HG03175 (cell line): ENCODE measurements at regions not wholly inside any gene's neighbourhood (a gene's known extent, or its start where the extent isn't known, plus 50 kb on each side); places are given as distances from the start of the nearest gene placed in this dataset.

Experiments used
- ATAC-seq: cut with Tn5 transposase; IDR thresholded peaks from one replicate; pipeline ENCODE4 v1.9.1; 2021; ENCODE audit warnings: mild to moderate bottlenecking, moderate library complexity; ENCODE audit not compliant: unreplicated experiment

DNA sequence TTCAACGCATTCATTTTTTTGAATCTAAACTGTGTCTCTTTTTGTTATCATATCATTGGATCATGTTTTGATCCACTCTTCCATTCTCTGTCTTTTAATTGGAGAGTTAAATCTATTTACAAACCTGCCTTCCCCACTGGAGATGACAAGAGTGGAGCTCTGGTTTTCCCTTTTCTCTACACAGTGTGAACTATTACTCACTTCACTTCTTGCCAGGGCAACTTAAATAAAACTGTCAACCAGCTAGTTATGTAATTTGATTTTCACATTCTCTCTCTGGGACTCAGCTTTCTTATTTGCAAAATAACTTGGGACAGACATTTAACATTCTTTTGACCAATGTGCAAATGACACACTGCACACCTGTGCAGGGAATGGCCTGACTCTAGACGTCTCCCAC lies 230.8 kb upstream of the CST7 start:
- no peak for ATAC-seq

DNA sequence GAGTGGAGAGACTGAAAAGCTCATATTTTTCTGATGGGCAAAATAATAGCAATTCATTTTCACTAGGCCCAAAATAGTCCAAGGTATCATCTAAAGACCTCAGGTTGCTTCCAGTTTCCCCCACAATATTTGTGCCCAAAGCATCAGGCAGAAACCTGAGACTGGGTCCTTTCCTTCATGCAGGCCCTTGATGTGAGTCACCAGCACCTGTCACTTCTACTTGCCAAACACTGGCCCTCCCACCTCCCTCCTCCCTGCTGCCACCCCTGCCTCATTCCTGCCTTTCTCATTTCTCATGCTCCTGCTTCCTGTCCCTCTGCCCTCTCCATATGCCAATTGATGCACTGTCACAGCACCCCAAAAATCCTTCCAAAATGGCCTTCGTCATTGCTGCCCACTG lies 230.4 kb upstream of the CST7 start:
- no peak for ATAC-seq

DNA sequence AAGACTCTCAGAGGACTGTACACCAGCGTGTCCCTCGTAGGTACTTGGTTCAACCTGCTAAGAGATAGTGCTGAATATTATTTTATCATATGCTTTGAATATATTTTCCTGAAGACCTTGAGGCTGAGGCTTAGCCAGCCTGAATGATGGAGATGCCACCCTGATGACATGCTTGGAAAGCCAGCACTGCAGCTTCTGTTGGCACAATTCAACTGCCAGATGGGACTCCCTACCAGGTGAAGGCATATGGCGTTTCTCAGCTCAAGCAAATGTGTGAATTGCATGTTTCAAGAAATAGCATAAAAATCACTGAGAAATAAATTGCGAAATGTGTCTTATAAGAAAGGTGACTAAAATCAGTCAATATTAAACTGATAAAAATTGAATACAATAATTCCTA lies 228.1 kb upstream of the CST7 start:
- ATAC-seq = no peak

DNA sequence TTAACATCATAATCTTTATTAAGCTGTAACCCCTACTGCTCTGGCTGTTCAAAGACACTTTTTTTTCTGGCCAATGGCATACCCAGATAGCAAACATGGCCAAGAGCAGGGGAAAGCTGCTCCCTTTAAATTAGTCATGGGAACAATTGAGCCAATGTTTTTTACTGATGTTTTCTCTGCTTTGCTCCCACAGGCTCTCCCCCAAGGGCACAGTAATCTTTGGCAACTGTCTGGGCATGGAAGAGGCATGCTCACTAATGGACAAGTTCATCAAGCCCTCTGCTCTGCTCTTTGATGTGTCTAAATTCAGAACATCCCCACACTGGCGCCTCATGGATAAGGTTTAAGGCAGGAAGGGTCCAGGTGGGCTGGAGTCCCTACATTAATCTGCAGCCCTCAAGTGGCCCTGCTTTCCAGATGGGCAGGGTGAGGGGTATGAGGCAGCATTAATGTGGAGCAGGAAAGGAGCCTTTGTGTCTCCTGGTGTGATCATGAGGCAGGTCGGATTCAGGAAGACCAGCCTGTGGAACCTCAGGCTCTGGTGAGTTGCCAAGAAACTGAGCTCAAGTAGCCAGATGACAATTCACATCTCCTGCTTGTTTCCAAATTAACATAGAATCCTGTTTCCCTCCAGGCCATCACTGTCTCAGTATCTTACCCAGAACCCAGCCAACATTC lies 227.0 kb upstream of the CST7 start:
- no peak for ATAC-seq

DNA sequence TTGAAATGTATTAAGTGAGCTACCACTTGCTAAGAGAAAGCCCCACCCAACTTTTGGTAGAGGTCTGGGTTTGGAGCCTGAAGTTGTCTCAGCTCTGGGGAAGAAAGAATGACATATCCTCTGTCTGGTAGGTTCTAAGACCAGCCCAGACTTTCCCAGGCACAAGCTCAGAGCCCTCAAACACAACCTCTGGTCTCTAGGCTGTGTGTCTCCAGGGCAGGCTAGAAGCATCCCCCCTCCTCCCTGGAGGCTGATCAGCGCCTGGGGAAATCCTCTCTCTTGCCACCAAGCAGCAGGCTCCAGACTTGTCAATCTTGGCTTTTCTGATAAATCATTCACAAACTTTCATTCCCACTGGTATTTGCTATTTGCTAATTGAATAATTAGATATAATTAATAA lies 226.5 kb upstream of the CST7 start:
- ATAC-seq = no peak

DNA sequence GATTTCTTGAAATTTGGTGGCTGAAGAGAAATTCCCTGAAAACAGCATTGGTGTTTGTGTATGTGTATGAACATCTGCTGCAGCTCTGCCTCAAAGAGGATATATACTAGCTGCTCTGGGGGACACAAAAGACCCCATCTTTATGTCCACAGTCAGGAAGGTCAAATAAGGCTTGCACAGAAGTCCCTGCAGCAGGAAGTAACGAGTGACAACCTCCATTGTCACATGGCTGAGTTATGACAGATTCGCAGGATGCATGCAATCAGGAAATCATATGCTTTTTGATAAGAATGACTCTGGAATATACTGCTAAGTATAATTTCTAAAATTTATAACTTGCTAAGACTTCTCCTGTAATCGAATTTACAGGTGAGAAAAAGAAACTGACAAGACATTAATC lies 225.9 kb upstream of the CST7 start:
- no peak for ATAC-seq

DNA sequence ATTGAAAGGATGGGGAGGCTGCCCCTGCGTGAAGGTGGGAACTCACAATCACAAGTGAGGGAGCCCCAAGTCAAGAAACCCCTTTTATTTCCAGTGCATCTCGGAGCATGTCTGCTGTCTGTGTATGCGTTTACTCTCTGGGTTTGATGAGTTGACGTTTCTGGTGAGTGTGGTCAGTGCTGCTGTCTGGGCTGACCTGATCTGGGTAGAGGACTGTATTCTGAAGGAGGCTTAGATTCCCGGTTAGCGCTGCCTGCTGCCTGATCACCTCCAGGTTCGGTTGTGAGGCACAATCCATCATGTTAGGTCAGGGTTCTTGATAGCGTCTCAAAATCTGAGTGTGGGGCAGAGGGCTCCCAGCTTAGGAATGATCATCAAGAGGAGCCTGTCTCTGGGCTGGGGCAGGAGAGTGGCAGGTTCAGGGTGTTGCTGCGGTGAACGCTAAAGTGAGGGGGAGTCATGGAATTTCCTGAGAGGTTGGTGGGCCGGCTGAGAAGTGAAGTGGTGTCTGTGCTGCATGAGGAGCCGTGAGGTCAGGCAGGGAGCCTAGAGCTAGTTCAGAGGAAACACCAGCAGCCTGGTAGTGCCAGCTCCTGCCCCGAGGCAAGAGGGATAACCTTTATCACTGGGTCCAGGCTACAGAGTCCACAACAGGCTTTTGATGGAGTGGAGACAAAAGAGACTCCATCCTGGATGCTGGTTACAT lies 225.3 kb upstream of the CST7 start:
- no peak for ATAC-seq

DNA sequence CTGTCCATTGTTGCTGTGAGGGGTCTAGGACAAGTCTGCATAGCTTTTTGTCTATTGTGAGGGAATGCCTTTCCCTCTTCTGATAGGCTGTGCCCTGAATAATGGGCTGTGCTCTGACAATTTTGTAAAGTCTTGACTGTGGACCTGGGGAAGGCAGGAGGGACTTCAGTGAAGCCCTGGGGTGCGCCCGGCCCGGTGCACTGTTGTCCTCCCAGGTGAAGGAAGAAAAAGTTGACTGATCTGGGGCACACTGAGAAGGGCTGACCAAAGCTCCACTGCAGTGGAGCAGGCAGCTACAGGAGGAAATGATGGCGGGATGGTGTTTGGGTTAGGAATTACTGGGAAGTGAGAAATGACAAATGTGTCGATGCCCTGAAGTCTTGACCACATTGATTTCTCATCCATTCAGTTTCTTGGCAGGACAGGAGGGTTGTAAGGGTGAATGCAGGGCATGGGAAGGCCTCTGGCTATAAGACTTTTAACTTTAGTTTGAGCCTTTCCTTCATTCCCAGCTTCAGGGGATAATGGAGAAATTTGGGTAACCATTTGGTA lies 224.0 kb upstream of the CST7 start:
- ATAC-seq = no peak

DNA sequence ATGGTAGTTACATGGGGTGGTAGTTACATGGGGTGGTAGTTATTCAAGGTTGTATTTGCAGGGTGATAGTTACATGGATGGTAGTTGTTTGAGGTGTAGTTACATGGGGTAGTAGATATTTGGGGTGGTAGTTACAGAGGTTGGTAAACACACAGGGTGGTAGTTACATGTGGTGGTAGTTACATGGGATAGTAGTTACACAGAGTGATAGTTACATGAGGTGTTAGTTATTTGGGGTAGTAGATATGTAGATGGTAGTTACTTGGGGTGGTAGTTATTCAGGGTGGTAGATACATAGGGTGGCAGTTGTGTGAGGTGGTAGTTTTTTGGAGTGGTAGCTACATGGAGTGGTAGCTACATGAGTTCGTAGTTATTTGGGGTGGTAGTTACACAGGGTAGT lies 221.3 kb upstream of the CST7 start:
- ATAC-seq = no peak

DNA sequence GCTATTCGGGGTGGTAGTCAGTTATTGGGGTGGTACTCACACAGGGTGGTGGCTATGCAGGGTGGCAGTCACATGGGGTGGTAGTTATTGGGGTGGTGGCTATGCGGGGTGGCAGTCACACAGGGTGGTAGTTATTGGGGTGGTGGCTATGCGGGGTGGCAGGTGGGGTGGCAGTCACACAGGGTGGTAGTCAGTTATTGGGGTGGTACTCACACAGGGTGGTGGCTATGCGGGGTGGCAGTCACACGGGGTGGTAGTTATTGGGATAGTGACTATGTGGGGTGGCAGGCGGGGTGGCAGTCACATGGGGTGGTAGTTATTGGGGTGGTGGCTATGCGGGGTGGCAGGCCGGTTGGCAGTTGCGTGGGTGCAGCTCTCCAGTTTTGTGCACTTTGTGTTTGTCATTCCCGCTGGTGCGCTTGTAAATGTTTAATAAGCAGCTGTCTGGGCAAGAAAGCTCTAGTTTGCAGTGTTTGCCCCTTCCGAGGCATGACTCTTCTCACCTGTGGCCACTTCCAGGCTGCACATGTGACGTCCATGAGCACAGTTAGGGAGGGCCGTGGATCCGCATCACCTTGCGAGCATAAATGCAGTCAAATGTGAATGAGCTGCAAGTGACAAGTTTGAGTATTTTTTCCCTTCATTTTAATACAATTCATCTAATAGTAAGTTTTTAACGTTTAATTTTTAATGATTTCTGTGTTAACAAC lies 219.0 kb upstream of the CST7 start:
- ATAC-seq = no peak

DNA sequence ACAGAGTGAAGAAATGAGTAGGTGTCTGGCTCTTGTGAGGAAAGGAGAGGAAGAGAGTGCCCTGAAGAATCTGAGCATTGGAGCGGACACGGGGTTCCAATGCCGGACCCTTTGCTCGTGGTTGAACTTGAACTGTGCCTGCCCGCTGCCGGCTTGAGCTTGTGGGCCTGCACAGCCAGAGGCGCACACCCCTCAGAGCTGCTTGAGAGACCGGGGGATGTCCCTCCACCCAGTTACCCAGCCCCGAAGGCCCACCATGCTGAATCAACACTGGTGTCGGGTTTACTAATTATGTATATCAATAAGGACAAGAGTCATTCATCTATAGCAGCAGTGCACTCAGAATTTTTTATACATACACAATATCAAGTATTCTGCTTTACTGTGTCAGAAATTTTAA lies 218.3 kb upstream of the CST7 start:
- no peak for ATAC-seq

DNA sequence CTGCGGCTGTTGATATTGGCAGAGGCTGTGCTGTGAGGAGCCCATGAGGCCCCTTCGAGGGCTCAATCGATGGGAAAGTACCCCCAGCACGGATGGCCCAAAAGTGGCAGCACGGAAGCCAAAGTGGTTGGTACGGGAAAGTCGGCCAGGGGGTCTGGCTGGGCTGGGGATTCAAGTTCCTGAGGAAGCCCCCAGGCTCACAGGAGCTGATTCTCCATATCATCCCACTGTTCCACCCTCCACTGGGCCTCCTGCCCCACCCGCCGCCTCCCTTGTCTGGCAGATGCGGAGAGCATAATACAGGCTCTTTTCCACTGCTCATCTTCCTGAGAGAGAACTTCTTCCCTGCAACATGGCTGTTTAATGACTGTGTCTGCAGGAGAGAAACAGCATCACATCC lies 217.8 kb upstream of the CST7 start:
- no peak for ATAC-seq

DNA sequence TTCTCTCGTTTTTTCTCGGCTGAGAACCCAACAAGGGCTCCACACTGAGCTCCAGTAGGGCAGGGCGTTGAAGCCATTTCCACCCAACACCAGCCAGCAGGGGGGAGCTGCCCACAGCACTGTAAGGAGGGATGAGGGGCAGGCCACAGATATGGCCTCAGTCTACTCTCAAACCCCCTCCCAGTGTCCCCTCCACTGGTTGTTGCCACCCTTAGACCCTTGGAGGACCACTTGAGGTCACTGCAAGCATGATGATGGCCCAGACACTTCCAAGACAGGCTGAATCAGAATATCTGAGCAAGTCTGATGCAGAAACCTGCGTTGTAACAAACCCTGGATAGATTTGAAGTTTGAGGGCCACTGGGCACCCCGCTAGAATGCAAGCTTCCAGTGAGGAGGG lies 217.0 kb upstream of the CST7 start:
- ATAC-seq = no peak

DNA sequence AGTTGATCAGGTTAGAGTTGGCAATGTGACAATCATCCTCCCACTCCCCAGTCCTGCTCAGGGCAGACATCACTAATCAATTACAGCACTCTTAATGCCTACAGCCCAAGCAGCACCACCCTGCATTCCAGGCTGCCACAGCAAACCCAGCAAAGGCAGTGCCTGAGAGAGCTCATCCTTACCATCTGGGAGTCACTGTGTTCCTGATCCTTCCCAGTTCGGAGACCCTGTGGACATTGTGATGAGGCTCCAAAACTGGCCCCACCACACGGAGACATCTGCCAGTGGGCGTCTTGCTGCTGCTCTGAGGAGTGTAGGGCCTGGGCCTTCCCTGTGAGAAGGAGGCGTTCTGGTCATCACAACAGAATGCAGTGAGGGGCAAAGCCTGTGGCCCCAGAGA lies 216.5 kb upstream of the CST7 start:
- ATAC-seq = no peak

DNA sequence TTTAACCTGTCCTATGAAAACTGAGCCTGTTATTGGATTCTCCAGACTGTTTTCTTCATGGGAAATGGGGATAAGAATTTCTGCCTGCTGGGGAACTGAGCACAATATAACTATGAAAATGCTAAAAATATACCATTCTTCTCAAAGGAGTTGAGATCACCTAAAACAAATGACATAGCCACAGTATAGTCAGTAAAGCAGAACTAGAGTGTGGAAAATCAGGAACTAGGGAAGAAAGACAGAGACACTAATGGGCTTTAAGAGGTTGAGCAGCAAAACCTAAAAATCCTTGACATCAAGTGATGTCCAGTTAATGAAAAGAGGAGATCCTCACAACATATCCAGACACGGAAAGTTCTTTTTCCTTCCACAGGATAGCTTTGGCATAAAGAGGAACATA lies 215.7 kb upstream of the CST7 start:
- no peak for ATAC-seq

DNA sequence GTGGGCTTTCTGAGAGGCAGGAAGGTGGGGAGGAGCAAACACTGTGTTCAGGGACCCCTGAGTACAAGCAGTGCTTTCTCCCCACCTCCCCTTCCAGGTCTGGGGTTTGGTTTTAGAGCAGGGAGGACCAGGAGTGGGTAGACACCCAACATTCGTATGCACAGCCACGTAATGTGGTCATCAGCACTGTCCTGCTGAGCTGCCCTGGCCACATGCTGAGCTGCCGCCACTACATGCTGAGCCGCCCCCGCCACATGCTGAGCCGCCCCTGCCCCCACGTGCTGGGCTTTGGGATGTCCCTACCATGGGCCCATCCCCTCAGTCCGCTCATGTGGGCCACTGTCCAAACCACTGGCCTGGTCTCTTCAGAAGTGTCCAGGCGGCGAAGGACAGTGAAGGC lies 214.9 kb upstream of the CST7 start:
- no peak for ATAC-seq

DNA sequence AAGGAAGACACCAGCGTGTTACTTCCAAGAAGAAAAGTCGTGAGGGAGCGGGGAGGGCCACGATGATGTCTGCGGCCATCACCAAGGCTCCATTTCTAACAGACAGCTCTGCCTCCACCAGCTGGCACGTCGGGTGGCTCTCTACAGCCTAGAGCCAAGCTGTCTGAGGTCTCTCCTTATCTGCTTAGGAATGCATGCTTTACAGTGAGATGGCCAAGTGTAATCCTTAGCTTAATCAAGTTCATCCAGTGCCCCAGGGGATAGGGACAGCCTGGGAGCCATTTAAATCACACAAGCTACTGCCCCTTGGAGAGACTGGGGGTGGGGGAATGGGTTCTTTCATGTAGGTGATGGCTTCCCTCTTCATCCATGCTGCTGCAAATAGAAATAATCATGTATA lies 213.8 kb upstream of the CST7 start:
- ATAC-seq = no peak

DNA sequence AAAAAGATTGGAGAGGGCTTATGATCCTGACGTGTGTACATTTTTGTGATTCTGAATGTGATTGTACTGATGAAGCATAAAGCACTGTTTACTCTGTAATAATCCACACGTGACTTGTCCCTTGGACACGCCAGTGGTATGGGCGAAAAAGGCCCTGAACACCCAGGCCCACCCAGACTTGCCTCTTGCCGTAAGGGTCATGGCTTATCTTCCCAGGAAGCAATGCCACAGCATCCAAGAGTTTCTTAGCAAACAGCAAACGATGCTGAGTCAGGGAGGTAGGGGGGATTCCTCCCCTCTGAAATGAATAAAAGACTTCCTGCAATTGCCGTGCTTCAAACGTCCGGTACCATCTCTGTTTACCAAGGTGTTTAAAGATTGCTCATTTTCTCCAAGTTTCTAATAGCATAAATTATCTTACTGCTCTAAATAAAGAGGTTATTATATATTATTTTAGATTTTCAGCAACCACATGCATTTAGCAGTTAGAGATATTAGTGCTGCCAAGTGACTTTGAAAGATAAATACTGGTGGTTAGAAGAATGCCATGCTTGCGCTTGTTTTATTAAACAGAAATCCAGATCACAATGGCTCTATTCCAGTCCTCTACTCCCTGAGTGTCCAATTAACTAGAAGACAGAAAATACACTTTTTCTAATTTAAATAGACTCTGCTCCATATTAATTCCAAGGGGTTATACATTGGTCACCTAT lies 212.8 kb upstream of the CST7 start:
- no peak for ATAC-seq

DNA sequence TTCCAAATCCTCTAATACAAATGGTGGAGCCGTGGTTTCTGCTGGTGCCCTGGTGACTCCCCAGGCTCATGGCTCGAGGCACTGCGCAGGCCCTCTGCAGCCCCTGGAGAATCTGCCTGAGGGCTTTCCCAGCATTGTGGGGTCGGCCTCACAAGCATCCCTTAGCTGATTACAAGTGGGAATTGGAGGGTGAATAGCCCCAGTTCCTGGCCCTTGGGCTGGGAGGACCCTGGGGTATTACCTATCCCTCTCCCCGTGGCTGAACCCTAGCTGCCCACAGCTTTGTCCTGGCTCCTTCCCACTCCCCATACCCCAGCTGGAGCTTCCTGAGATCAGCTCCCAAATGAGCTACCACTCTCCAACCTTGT lies 212.2 kb upstream of the CST7 start:
- no peak for ATAC-seq

DNA sequence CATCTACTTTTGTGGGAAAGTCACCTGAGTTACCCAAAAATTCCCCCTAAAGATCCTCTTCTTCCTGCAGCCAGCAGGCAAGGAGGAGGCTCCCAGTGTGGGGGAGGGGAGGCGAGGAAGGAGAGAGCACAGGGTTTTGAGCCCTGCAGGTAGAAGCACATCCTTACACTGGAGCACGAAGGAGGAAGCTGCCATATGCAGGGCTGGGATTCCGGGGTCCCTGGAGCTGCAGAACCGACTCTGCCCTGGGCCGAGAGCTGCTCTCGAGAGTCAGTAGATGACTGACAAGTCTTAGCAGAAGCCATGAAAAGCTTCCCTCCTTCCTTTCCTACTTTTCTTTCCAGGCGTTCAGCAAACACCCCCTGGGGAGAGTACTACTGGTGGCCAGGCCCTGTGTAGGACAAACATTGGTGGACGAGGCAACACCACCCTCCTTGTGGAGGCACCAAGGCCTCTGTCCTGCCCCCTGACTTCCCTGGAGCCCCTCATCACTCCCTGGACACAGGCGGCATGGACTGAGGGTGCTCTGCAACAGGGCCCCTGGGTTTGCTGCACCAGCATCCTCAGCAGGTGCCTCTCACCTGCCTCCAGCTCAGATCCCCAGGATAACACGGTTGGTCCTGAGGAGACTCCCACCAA lies 211.7 kb upstream of the CST7 start:
- no peak for ATAC-seq
